Neural cell (in vitro differentiated cells): ENCODE measurements at regions not wholly inside any gene's neighbourhood (a gene's known extent, or its start where the extent isn't known, plus 50 kb on each side); places are given as distances from the start of the nearest gene placed in this dataset.

ENCODE experiments used
- EZH2 ChIP-seq: fragments of 200-600, 300-800 bp; shearing (Covaris generic), sonication (generic); IDR thresholded peaks from 2 replicates; pipeline ENCODE4 v1.6.1; 2014; ENCODE audit warnings: antibody characterized with exemption, low read length, borderline replicate concordance, mild to moderate bottlenecking; ENCODE audit not compliant: insufficient read depth, poor library complexity, severe bottlenecking
- MXI1 ChIP-seq: fragments of 450-650 bp; conservative IDR thresholded peaks from 2 replicates; pipeline ENCODE4 v1.6.1; 2014; ENCODE audit warnings: antibody characterized with exemption, mild to moderate bottlenecking; ENCODE audit not compliant: poor library complexity, severe bottlenecking
- POLR2AphosphoS5 ChIP-seq: IDR thresholded peaks from 2 replicates; pipeline ENCODE4 v1.6.1; 2012
- SMC3 ChIP-seq: fragments of 450-650 bp; conservative IDR thresholded peaks from 2 replicates; pipeline ENCODE4 v1.6.1; 2014; ENCODE audit warnings: antibody characterized with exemption, mild to moderate bottlenecking, moderate library complexity; ENCODE audit not compliant: poor library complexity
- TF ChIP-seq, protein P1 (sequence below): fragments of 450-650 bp; IDR thresholded peaks from 2 replicates; pipeline ENCODE4 v1.5.1; 2014; ENCODE audit warnings: antibody characterized with exemption, mild to moderate bottlenecking, moderate library complexity; ENCODE audit not compliant: poor library complexity, severe bottlenecking
- TF ChIP-seq, protein P2 (sequence below): IDR thresholded peaks from 2 replicates; pipeline ENCODE4 v1.6.1; 2012; ENCODE audit warnings: borderline replicate concordance

GRCh38 chr16:55045756-55046460, 115.2 kb downstream of the IRX5 start:
- TF ChIP-seq, protein P1, sequence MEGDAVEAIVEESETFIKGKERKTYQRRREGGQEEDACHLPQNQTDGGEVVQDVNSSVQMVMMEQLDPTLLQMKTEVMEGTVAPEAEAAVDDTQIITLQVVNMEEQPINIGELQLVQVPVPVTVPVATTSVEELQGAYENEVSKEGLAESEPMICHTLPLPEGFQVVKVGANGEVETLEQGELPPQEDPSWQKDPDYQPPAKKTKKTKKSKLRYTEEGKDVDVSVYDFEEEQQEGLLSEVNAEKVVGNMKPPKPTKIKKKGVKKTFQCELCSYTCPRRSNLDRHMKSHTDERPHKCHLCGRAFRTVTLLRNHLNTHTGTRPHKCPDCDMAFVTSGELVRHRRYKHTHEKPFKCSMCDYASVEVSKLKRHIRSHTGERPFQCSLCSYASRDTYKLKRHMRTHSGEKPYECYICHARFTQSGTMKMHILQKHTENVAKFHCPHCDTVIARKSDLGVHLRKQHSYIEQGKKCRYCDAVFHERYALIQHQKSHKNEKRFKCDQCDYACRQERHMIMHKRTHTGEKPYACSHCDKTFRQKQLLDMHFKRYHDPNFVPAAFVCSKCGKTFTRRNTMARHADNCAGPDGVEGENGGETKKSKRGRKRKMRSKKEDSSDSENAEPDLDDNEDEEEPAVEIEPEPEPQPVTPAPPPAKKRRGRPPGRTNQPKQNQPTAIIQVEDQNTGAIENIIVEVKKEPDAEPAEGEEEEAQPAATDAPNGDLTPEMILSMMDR: no peak
- TF ChIP-seq, protein P2, sequence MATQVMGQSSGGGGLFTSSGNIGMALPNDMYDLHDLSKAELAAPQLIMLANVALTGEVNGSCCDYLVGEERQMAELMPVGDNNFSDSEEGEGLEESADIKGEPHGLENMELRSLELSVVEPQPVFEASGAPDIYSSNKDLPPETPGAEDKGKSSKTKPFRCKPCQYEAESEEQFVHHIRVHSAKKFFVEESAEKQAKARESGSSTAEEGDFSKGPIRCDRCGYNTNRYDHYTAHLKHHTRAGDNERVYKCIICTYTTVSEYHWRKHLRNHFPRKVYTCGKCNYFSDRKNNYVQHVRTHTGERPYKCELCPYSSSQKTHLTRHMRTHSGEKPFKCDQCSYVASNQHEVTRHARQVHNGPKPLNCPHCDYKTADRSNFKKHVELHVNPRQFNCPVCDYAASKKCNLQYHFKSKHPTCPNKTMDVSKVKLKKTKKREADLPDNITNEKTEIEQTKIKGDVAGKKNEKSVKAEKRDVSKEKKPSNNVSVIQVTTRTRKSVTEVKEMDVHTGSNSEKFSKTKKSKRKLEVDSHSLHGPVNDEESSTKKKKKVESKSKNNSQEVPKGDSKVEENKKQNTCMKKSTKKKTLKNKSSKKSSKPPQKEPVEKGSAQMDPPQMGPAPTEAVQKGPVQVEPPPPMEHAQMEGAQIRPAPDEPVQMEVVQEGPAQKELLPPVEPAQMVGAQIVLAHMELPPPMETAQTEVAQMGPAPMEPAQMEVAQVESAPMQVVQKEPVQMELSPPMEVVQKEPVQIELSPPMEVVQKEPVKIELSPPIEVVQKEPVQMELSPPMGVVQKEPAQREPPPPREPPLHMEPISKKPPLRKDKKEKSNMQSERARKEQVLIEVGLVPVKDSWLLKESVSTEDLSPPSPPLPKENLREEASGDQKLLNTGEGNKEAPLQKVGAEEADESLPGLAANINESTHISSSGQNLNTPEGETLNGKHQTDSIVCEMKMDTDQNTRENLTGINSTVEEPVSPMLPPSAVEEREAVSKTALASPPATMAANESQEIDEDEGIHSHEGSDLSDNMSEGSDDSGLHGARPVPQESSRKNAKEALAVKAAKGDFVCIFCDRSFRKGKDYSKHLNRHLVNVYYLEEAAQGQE: no peak
- TF ChIP-seq POLR2AphosphoS5: no peak
- TF ChIP-seq SMC3: no peak
- TF ChIP-seq MXI1: no peak
- no peak for TF ChIP-seq EZH2
